ENCODE measurements at regions not wholly inside any gene's neighbourhood (a gene's known extent, or its start where the extent isn't known, plus 50 kb on each side); places are given as distances from the start of the nearest gene placed in this dataset.

DNA sequence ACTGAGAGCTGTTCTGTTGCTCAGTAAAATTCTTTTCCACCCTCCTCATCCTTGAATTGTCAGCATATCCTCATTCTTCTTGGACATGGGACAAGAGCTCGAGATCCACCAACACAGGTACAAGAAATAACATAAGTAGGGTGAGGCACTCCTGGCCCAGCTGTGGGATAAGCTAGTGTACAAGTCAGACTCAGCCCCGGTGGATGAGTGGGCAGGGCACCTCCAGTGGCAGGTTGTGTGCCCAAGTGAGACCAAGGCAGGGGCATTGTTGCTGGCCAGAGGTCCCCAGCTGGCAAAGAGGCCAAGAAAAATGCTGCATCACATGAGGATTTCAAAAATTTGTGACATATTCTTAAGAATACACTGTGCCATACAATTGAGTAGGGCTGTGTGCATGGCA lies 402.0 kb upstream of the ZWINT start:
- no peaks in the 10 kb centered on the region for H3K36me3 ChIP-seq (ENCODE audit: insufficient read depth)
- H3K4me2 ChIP-seq = no peak overlapping the region
- H2AFZ ChIP-seq (ENCODE audit: low read depth) = no peak overlapping the region
- no peak overlapping the region for H3K9ac ChIP-seq
- H3K4me3 ChIP-seq (IDR thresholded peaks at IDR 0.05; ENCODE audit: insufficient read depth, low read depth, low read length) = no peak overlapping the region
- no peak for TF ChIP-seq CTCF (conservative IDR thresholded peaks at IDR 0.05; ENCODE audit: low read depth, low read length)
- H3K4me1 ChIP-seq (ENCODE audit: low read depth, poor library complexity, severe bottlenecking) = no peaks in the 10 kb centered on the region
- no peaks in the 10 kb centered on the region for H4K20me1 ChIP-seq (ENCODE audit: insufficient read depth)
- H3K27me3 ChIP-seq (ENCODE audit: insufficient read depth, low read depth) = no peaks in the 10 kb centered on the region
- no peak overlapping the region for H3K27ac ChIP-seq
- no peaks in the 10 kb centered on the region for H3K79me2 ChIP-seq (ENCODE audit: insufficient read depth, low read depth)

GRCh38 chr10:56745490-56745889 lies 384.4 kb upstream of the ZWINT start:
- Histone ChIP-seq H3K4me2 (no peak overlapping the region), H3K36me3 (ENCODE audit: insufficient read depth) (no peaks in the 10 kb centered on the region), H2AFZ (ENCODE audit: low read depth) (no peak overlapping the region), H3K27me3 (ENCODE audit: insufficient read depth, low read depth) (no peaks in the 10 kb centered on the region), H3K27ac (no peak overlapping the region), H4K20me1 (ENCODE audit: insufficient read depth) (no peaks in the 10 kb centered on the region), H3K9ac (no peak overlapping the region), H3K4me3 (IDR thresholded peaks at IDR 0.05; ENCODE audit: insufficient read depth, low read depth, low read length) (no peak overlapping the region), H3K4me1 (ENCODE audit: low read depth, poor library complexity, severe bottlenecking) (no peaks in the 10 kb centered on the region), H3K79me2 (ENCODE audit: insufficient read depth, low read depth) (no peaks in the 10 kb centered on the region)
- no peak for TF ChIP-seq CTCF (conservative IDR thresholded peaks at IDR 0.05; ENCODE audit: low read depth, low read length)

DNA sequence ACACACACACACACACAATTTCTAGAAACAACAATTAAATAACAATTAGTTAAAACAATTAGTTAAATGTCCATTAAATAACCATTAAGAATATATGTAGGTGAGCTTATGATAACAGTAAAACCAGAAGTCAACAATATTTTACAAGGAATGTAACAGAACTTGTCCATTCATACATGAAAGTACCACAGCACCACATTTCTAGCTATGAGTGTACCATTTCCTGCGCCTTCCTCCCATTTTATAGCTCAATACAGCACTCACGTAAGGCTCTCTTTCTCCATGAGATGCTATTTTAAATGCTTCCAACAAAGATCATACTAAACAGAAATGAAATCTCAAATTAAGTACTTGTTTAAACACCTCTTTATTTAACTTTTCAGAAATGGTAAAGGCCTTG lies 367.3 kb upstream of the ZWINT start:
- TF ChIP-seq CTCF (conservative IDR thresholded peaks at IDR 0.05; ENCODE audit: low read depth, low read length) = no peak
- no peaks in the 10 kb centered on the region for H3K79me2 ChIP-seq (ENCODE audit: insufficient read depth, low read depth)
- no peak overlapping the region for H2AFZ ChIP-seq (ENCODE audit: low read depth)
- no peak overlapping the region for H3K4me3 ChIP-seq (IDR thresholded peaks at IDR 0.05; ENCODE audit: insufficient read depth, low read depth, low read length)
- no peaks in the 10 kb centered on the region for H3K36me3 ChIP-seq (ENCODE audit: insufficient read depth)
- H4K20me1 ChIP-seq (ENCODE audit: insufficient read depth) = no peaks in the 10 kb centered on the region
- no peak overlapping the region for H3K27ac ChIP-seq
- H3K27me3 ChIP-seq (ENCODE audit: insufficient read depth, low read depth) = no peaks in the 10 kb centered on the region
- H3K4me1 ChIP-seq (ENCODE audit: low read depth, poor library complexity, severe bottlenecking) = peaks cover 4% of the 10 kb centered on the region
- no peak overlapping the region for H3K9ac ChIP-seq
- H3K4me2 ChIP-seq = no peak overlapping the region

DNA sequence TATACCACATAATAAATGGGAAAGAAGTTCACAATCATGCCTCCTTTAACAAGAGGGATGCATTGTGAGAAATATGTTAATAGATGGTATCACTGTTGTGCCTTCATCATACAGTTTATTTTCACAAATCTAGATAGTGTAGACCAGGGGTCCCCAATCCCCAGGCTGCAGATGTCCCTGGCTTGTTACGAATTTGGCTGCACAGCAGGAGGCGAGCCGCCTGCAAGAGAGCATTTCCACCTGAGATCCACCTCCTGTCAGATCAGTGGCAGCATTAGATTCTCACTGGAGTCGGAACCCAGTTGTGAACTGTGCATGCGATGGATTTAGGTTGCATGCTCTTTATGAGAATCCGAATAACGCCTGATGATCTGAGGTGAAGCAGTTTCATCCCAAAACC lies 361.9 kb upstream of the ZWINT start:
- H3K9ac ChIP-seq = no peak overlapping the region
- H4K20me1 ChIP-seq (ENCODE audit: insufficient read depth) = no peaks in the 10 kb centered on the region
- no peak overlapping the region for H3K4me3 ChIP-seq (IDR thresholded peaks at IDR 0.05; ENCODE audit: insufficient read depth, low read depth, low read length)
- H3K27ac ChIP-seq = no peak overlapping the region
- no peak for TF ChIP-seq CTCF (conservative IDR thresholded peaks at IDR 0.05; ENCODE audit: low read depth, low read length)
- no peaks in the 10 kb centered on the region for H3K27me3 ChIP-seq (ENCODE audit: insufficient read depth, low read depth)
- H3K4me2 ChIP-seq = no peak overlapping the region
- no peak overlapping the region for H2AFZ ChIP-seq (ENCODE audit: low read depth)
- peaks cover 27% of the 10 kb centered on the region for H3K4me1 ChIP-seq (ENCODE audit: low read depth, poor library complexity, severe bottlenecking)
- H3K36me3 ChIP-seq (ENCODE audit: insufficient read depth) = no peaks in the 10 kb centered on the region
- no peaks in the 10 kb centered on the region for H3K79me2 ChIP-seq (ENCODE audit: insufficient read depth, low read depth)

GRCh38 chr10:56715262-56715661 lies 354.2 kb upstream of the ZWINT start:
- H2AFZ ChIP-seq (ENCODE audit: low read depth) = no peak overlapping the region

More at GRCh38 chr10:56715262-56715661, 354.2 kb upstream of the ZWINT start:
- H3K27ac ChIP-seq = no peak overlapping the region
- no peak overlapping the region for H3K9ac ChIP-seq
- H4K20me1 ChIP-seq (ENCODE audit: insufficient read depth) = no peaks in the 10 kb centered on the region
- no peaks in the 10 kb centered on the region for H3K79me2 ChIP-seq (ENCODE audit: insufficient read depth, low read depth)
- H3K27me3 ChIP-seq (ENCODE audit: insufficient read depth, low read depth) = no peaks in the 10 kb centered on the region
- H3K4me2 ChIP-seq = no peak overlapping the region
- H3K4me1 ChIP-seq (ENCODE audit: low read depth, poor library complexity, severe bottlenecking) = peaks cover 9% of the 10 kb centered on the region
- no peak for TF ChIP-seq CTCF (conservative IDR thresholded peaks at IDR 0.05; ENCODE audit: low read depth, low read length)
- H3K36me3 ChIP-seq (ENCODE audit: insufficient read depth) = no peaks in the 10 kb centered on the region
- H3K4me3 ChIP-seq (IDR thresholded peaks at IDR 0.05; ENCODE audit: insufficient read depth, low read depth, low read length) = no peak overlapping the region

All from KMS-11 (cell line).